ENCODE measurements at regions not wholly inside any gene's neighbourhood (a gene's known extent, or its start where the extent isn't known, plus 50 kb on each side); places are given as distances from the start of the nearest gene placed in this dataset.

DNA sequence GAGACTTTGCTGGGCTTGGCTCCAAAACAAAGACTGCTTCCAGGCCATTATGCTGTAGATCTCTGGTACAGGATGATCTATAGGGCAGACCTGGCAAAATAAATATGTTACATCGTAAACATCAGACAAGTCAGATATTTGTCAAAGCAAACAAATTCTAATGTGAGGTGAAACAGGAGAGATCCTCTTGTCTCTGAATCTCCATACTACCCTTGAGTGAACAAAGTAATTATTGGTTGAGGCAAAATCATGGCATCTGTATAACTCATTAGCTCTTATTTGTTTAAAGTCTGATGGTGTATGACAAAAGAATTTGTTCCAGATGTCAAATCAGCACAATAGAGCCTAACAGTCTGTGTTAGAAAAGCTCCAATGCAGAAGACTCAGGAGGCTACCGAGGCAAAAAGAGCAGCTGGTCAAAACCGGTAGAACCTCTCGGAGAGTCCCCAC, 1291.5 kb downstream of the TYW1 start:
- TF ChIP-seq CTCF (conservative IDR thresholded peaks at IDR 0.05; ENCODE audit: low read depth, low read length) = no peak
- no peak for TF ChIP-seq EZH2phosphoT487 (IDR thresholded peaks at IDR 0.05; ENCODE audit: borderline replicate concordance, low read length)
- TF ChIP-seq EZH2 (IDR thresholded peaks at IDR 0.05; ENCODE audit: low read length, unreplicated experiment) = no peak
